PC-9 (cell line): ENCODE measurements at regions not wholly inside any gene's neighbourhood (a gene's known extent, or its start where the extent isn't known, plus 50 kb on each side); places are given as distances from the start of the nearest gene placed in this dataset.

Experiments
- BruUV-seq: library from RNA; stranded (reverse); fragments of 400-500 nt; replicated peaks from 2 replicates; lab custom pipeline; 2021; lab: Mats Ljungman, UMichigan
- CTCF ChIA-PET: fragments of 300-600 bp; sonication (Branson Sonifier 250); formaldehyde crosslinking; loops from one replicate; lab custom pipeline; 2022; ENCODE audit warnings: antibody characterized with exemption; lab: Charles Lee
- POLR2A ChIA-PET: fragments of 300-600 bp; sonication (Branson Sonifier 250); formaldehyde crosslinking; loops from one replicate; lab custom pipeline; 2022; ENCODE audit warnings: antibody characterized with exemption; ENCODE audit not compliant: unreplicated experiment; lab: Charles Lee
- DNase-seq, 2 experiments: peaks; one replicate each; pipeline versions ENCODE4 v3.0.0 to v3.0.0-alpha.2; 2015 to 2022; ENCODE audit warnings: mixed read lengths in 1 of 2
- H2AFZ ChIP-seq: fragments of 200-600 bp; sonication (generic); 2 replicates; pipeline ENCODE4 v1.8.1; 2017; ENCODE audit warnings: antibody characterized with exemption
- H3F3A ChIP-seq: fragments of 200-600 bp; sonication (generic); 2 replicates; pipeline ENCODE4 v1.8.1; 2017; ENCODE audit warnings: antibody characterized with exemption, mild to moderate bottlenecking, low read depth; ENCODE audit not compliant: insufficient read depth
- H3K27ac ChIP-seq: fragments of 200-600 bp; sonication (generic); 2 replicates; pipeline ENCODE4 v1.6.1; 2016; ENCODE audit warnings: mixed run types
- H3K27me3 ChIP-seq: fragments of 200-600 bp; sonication (generic); 2 replicates; pipeline ENCODE4 v1.6.1; 2016; ENCODE audit warnings: low read depth, mixed run types; ENCODE audit not compliant: insufficient read depth
- H3K36me3 ChIP-seq: fragments of 200-600 bp; sonication (generic); 2 replicates; pipeline ENCODE4 v1.6.1; 2016; ENCODE audit warnings: low read depth, mixed run types
- H3K4me1 ChIP-seq: fragments of 200-600 bp; sonication (generic); replicated peaks from 2 replicates; pipeline ENCODE4 v1.6.1; 2016; ENCODE audit warnings: mixed run types; ENCODE audit not compliant: insufficient read depth
- H3K4me2 ChIP-seq: fragments of 200-600 bp; sonication (generic); 2 replicates; pipeline ENCODE4 v1.6.1; 2017; ENCODE audit warnings: mixed run types
- H3K4me3 ChIP-seq: fragments of 200-600 bp; sonication (generic); 2 replicates; pipeline ENCODE4 v1.6.1; 2016; ENCODE audit warnings: mixed run types
- H3K79me2 ChIP-seq: fragments of 200-600 bp; sonication (generic); 2 replicates; pipeline ENCODE4 v1.6.1; 2017; ENCODE audit warnings: low read depth, mixed run types
- H3K9me2 ChIP-seq: fragments of 200-600 bp; sonication (generic); 2 replicates; pipeline ENCODE4 v1.8.1; 2017; ENCODE audit warnings: mild to moderate bottlenecking; ENCODE audit not compliant: insufficient read depth
- H3K9me3 ChIP-seq: fragments of 200-600 bp; sonication (generic); 2 replicates; pipeline ENCODE4 v1.8.1; 2016; ENCODE audit warnings: low read depth; ENCODE audit not compliant: insufficient read depth
- H4K20me1 ChIP-seq: fragments of 200-600 bp; sonication (generic); 2 replicates; pipeline ENCODE4 v1.8.1; 2017; ENCODE audit not compliant: insufficient read depth
- EZH2 ChIP-seq: fragments of 200-600 bp; sonication (generic); IDR thresholded peaks from 2 replicates; pipeline ENCODE4 v1.8.0; 2017; ENCODE audit warnings: antibody characterized with exemption, low read depth
- intact Hi-C: fragments of 100-400 bp; cut with micrococcal nuclease; formaldehyde crosslinking; loops from one replicate; pipeline ENCODE4 v1.10.0; 2022; ENCODE audit not compliant: unreplicated experiment
- TF ChIP-seq, protein P1 (sequence below): fragments of 200-600 bp; sonication (generic); conservative IDR thresholded peaks from 2 replicates; pipeline ENCODE4 v1.6.1; 2017; ENCODE audit warnings: mixed run types, antibody characterized with exemption, mild to moderate bottlenecking, moderate library complexity

DNA sequence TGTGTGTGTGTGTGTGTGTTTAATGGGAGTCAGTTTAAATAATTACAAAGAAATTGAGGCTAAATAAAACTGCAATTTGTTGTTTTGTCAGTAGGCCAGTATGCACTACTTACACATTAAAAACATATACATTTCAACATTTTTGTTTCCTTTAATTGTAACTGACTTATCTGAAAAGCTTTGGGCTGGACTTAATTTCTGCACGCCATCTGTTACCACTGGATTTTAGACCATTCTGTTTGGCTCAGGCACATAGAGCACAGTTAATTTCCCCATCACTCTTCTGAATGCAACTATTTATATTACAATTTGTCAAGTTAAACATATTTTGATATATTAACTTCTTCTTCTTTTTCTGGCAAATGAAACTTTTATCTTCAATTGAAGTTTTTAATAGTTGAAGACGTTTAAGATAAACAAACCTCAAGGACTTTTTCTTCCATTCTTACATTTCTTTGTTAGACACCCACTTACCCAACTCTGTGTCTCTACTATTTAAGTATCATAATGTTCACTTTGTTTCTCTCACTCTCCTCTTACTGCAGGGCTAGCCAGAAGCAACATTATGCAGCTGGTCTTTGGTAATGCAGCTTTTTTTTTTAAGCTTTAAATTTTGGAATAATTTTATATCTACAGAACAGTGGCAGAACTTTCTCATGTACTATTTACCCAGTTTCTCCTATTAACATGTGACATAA is 253.4 kb upstream of the ANKH start:
- no peak overlapping the region for H3K4me2 ChIP-seq
- no peaks in the 10 kb centered on the region for H3K36me3 ChIP-seq
- no peaks in the 10 kb centered on the region for H3K9me3 ChIP-seq
- intact Hi-C loops, result no loop called here
- H2AFZ ChIP-seq, result no peak overlapping the region
- H3K4me3 ChIP-seq, result no peak overlapping the region
- no TSS peak for BruUV-seq
- no peaks in the 10 kb centered on the region for H3K79me2 ChIP-seq
- H4K20me1 ChIP-seq, result no peaks in the 10 kb centered on the region
- no peak overlapping the region for H3K27ac ChIP-seq
- H3K27me3 ChIP-seq, result no peaks in the 10 kb centered on the region
- H3K4me1 ChIP-seq, result no peaks in the 10 kb centered on the region
- POLR2A ChIA-PET, result no interaction called here
- CTCF ChIA-PET, result no interaction called here
- no peaks in the 10 kb centered on the region for H3K9me2 ChIP-seq
- H3F3A ChIP-seq, result no peaks in the 10 kb centered on the region
- no peak for DNase-seq
- no peak for TF ChIP-seq EZH2
- TF ChIP-seq, protein P1, sequence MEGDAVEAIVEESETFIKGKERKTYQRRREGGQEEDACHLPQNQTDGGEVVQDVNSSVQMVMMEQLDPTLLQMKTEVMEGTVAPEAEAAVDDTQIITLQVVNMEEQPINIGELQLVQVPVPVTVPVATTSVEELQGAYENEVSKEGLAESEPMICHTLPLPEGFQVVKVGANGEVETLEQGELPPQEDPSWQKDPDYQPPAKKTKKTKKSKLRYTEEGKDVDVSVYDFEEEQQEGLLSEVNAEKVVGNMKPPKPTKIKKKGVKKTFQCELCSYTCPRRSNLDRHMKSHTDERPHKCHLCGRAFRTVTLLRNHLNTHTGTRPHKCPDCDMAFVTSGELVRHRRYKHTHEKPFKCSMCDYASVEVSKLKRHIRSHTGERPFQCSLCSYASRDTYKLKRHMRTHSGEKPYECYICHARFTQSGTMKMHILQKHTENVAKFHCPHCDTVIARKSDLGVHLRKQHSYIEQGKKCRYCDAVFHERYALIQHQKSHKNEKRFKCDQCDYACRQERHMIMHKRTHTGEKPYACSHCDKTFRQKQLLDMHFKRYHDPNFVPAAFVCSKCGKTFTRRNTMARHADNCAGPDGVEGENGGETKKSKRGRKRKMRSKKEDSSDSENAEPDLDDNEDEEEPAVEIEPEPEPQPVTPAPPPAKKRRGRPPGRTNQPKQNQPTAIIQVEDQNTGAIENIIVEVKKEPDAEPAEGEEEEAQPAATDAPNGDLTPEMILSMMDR, result no peak

DNA sequence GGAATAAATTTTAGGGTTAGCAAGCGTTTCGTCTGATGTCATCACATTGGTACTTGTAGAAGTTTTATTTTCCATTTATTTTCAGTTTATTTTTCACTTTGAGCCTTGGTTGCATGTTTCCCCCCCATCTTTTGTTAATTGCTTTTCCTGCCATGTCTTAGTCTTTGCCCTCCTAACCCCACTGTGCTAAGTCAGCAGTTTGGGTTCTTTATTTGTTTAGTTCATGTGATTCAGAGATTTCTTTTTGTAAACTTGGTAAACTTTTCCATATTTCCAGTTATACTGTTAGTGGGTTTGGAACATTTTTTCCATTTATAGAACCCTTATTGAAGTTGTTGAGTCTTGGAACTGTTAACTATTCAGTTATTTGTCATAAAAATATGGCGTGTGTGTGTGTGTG is 252.9 kb upstream of the ANKH start:
- no peaks in the 10 kb centered on the region for H3K9me3 ChIP-seq
- intact Hi-C loops, result no loop called here
- H3K27me3 ChIP-seq, result no peaks in the 10 kb centered on the region
- H3K36me3 ChIP-seq, result no peaks in the 10 kb centered on the region
- TF ChIP-seq, protein P1, result no peak
- no peak for TF ChIP-seq EZH2
- no peaks in the 10 kb centered on the region for H3K79me2 ChIP-seq
- H3K4me1 ChIP-seq, result no peaks in the 10 kb centered on the region
- no peaks in the 10 kb centered on the region for H3F3A ChIP-seq
- no peak overlapping the region for H3K4me2 ChIP-seq
- BruUV-seq, result no TSS peak
- DNase-seq, result no peak
- POLR2A ChIA-PET, result no interaction called here
- no peaks in the 10 kb centered on the region for H4K20me1 ChIP-seq
- H3K27ac ChIP-seq, result no peak overlapping the region
- no peaks in the 10 kb centered on the region for H3K9me2 ChIP-seq
- CTCF ChIA-PET, result no interaction called here
- no peak overlapping the region for H3K4me3 ChIP-seq
- 0 out of 2 replicates have a peak overlapping the region, but pooled peaks have one; percentile 42 for H2AFZ ChIP-seq

DNA sequence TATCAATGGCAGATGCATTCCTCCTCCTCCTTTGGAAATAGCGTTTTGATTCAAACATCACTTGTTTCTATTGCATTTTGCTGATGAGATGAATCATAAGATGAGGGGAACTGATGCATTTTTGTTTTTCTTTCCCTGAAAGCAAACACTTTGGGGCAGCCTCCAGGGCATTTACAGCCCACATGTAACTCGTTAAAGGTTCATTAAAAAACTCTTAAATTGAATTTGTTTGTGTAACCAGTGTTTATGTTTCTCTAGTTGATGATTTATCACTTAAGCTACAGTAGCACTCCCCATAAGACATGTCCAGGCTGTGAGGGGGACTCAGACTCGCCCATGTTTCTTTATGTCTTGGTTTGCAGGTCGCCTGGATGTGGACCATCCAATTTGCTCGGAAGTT is 246.1 kb upstream of the ANKH start:
- Histone ChIP-seq H3K9me3 (no peaks in the 10 kb centered on the region), H2AFZ (no peak overlapping the region), H3K4me3 (no peak overlapping the region), H3K36me3 (no peaks in the 10 kb centered on the region), H3K4me2 (no peak overlapping the region), H4K20me1 (no peaks in the 10 kb centered on the region), H3K27me3 (peaks cover 10% of the 10 kb centered on the region; the same call in 1 of the 2 replicates), H3K9me2 (no peaks in the 10 kb centered on the region), H3K4me1 (no peaks in the 10 kb centered on the region), H3K79me2 (no peaks in the 10 kb centered on the region), H3K27ac (no peak overlapping the region), H3F3A (no peaks in the 10 kb centered on the region)
- intact Hi-C loops, result no loop called here
- ChIA-PET CTCF (no interaction called here), POLR2A (no interaction called here)
- no peak for TF ChIP-seq EZH2
- TF ChIP-seq, protein P1, result no peak
- DNase-seq, result no peak
- BruUV-seq, result no TSS peak
